Neural progenitor cell (in vitro differentiated cells): ENCODE measurements at regions not wholly inside any gene's neighbourhood (a gene's known extent, or its start where the extent isn't known, plus 50 kb on each side); places are given as distances from the start of the nearest gene placed in this dataset.

Experiments
- DNase-seq: peaks from one replicate; pipeline ENCODE4 v3.0.0-alpha.2; 2016; ENCODE audit warnings: low spot score
- H2AFZ ChIP-seq: fragments of 200-600 bp; sonication (generic); replicated peaks from 2 replicates; pipeline ENCODE4 v1.6.1; 2016; ENCODE audit warnings: antibody characterized with exemption
- H3F3A ChIP-seq: fragments of 200-600 bp; sonication (generic); 2 replicates; pipeline ENCODE4 v1.6.1; 2016; ENCODE audit warnings: antibody characterized with exemption, low read depth
- H3K27ac ChIP-seq: fragments of 200-600 bp; sonication (generic); 2 replicates; pipeline ENCODE4 v1.5.1; 2016; ENCODE audit warnings: mild to moderate bottlenecking
- H3K27me3 ChIP-seq: fragments of 200-600 bp; sonication (generic); 2 replicates; pipeline ENCODE4 v1.6.1; 2016; ENCODE audit warnings: mild to moderate bottlenecking, moderate library complexity
- H3K36me3 ChIP-seq: fragments of 200-600 bp; sonication (generic); 2 replicates; pipeline ENCODE4 v1.5.1; 2016
- H3K4me1 ChIP-seq: fragments of 200-600 bp; sonication (generic); 2 replicates; pipeline ENCODE4 v1.6.1; 2016; ENCODE audit warnings: mixed run types
- H3K4me2 ChIP-seq: fragments of 200-600 bp; sonication (generic); 2 replicates; pipeline ENCODE4 v1.6.1; 2016
- H3K4me3 ChIP-seq: fragments of 200-600 bp; sonication (generic); 2 replicates; pipeline ENCODE4 v1.5.1; 2016
- H3K79me2 ChIP-seq: fragments of 200-600 bp; sonication (generic); 2 replicates; pipeline ENCODE4 v1.6.1; 2016; ENCODE audit warnings: low read depth
- H3K9ac ChIP-seq: fragments of 200-600 bp; sonication (generic); 2 replicates; pipeline ENCODE4 v1.6.1; 2016
- H3K9me3 ChIP-seq: fragments of 200-600 bp; sonication (generic); 2 replicates; pipeline ENCODE4 v1.5.1; 2016; ENCODE audit warnings: low read depth
- H4K20me1 ChIP-seq: fragments of 200-600 bp; sonication (generic); 2 replicates; pipeline ENCODE4 v1.6.1; 2016; ENCODE audit warnings: low read depth
- H3K27ac Mint-ChIP-seq: 3 replicates; pipeline ENCODE4 v1.8.0; 2021; ENCODE audit warnings: mixed read lengths
- H3K27me3 Mint-ChIP-seq: 2 replicates; pipeline ENCODE4 v1.8.0; 2022; ENCODE audit warnings: low read depth, mild to moderate bottlenecking, inconsistent platforms, moderate library complexity, mixed read lengths; ENCODE audit not compliant: insufficient read depth
- H3K36me3 Mint-ChIP-seq: 3 replicates; pipeline ENCODE4 v1.8.0; 2021; ENCODE audit warnings: mixed read lengths
- H3K4me1 Mint-ChIP-seq: 3 replicates; pipeline ENCODE4 v1.8.0; 2021; ENCODE audit warnings: mixed read lengths
- H3K4me3 Mint-ChIP-seq: 3 replicates; pipeline ENCODE4 v1.8.0; 2021; ENCODE audit warnings: mild to moderate bottlenecking, moderate library complexity, mixed read lengths
- H3K9me3 Mint-ChIP-seq: 3 replicates; pipeline ENCODE4 v1.8.0; 2020; ENCODE audit warnings: mixed read lengths
- CTCF ChIP-seq: fragments of 200-600 bp; sonication (generic); IDR thresholded peaks from 2 replicates; pipeline ENCODE4 v1.5.1; 2017; ENCODE audit warnings: antibody characterized with exemption, mild to moderate bottlenecking
- EZH2 ChIP-seq: fragments of 200-600 bp; sonication (generic); IDR thresholded peaks from 2 replicates; pipeline ENCODE4 v1.6.1; 2017; ENCODE audit warnings: antibody characterized with exemption, mild to moderate bottlenecking, moderate library complexity
- EZH2phosphoT487 ChIP-seq: fragments of 200-600 bp; sonication (generic); IDR thresholded peaks from 2 replicates; pipeline ENCODE4 v1.6.1; 2017; ENCODE audit warnings: antibody characterized with exemption

GRCh38 chr21:18772404-18772803 lies 368.8 kb upstream of the TMPRSS15 start:
- H3K4me3 Mint-ChIP-seq = no peak overlapping the region
- no peaks in the 10 kb centered on the region for H4K20me1 ChIP-seq
- no peaks in the 10 kb centered on the region for H3K36me3 Mint-ChIP-seq
- H3K27me3 Mint-ChIP-seq = no peaks in the 10 kb centered on the region
- H3K79me2 ChIP-seq = no peaks in the 10 kb centered on the region
- H3K9me3 ChIP-seq = no peaks in the 10 kb centered on the region
- no peak overlapping the region for H3K27ac ChIP-seq
- H3K4me1 Mint-ChIP-seq = no peaks in the 10 kb centered on the region
- H2AFZ ChIP-seq = no peak overlapping the region
- no peaks in the 10 kb centered on the region for H3F3A ChIP-seq
- TF ChIP-seq CTCF (no peak), EZH2phosphoT487 (no peak), EZH2 (no peak)
- no peaks in the 10 kb centered on the region for H3K9me3 Mint-ChIP-seq
- H3K4me2 ChIP-seq = no peak overlapping the region
- H3K27me3 ChIP-seq = no peaks in the 10 kb centered on the region
- no peak overlapping the region for H3K9ac ChIP-seq
- DNase-seq = no peak
- no peaks in the 10 kb centered on the region for H3K4me1 ChIP-seq
- no peak overlapping the region for H3K27ac Mint-ChIP-seq
- no peaks in the 10 kb centered on the region for H3K36me3 ChIP-seq
- H3K4me3 ChIP-seq = no peak overlapping the region

- no peaks in the 10 kb centered on the region for H3K36me3 ChIP-seq
- H3F3A ChIP-seq = no peaks in the 10 kb centered on the region
- H3K27me3 ChIP-seq = no peaks in the 10 kb centered on the region
- TF ChIP-seq EZH2phosphoT487 = no peak
- TF ChIP-seq CTCF = no peak
- no peak for TF ChIP-seq EZH2
- no peak overlapping the region for H3K9ac ChIP-seq
- H3K4me1 ChIP-seq = no peaks in the 10 kb centered on the region
- H3K4me3 Mint-ChIP-seq = no peak overlapping the region
- no peak overlapping the region for H3K4me2 ChIP-seq
- H2AFZ ChIP-seq = no peak overlapping the region
- no peak overlapping the region for H3K4me3 ChIP-seq
- no peaks in the 10 kb centered on the region for H4K20me1 ChIP-seq
- H3K27ac Mint-ChIP-seq = no peak overlapping the region
- DNase-seq = no peak
- H3K9me3 Mint-ChIP-seq = no peaks in the 10 kb centered on the region
- H3K9me3 ChIP-seq = no peaks in the 10 kb centered on the region
- no peaks in the 10 kb centered on the region for H3K4me1 Mint-ChIP-seq
- no peaks in the 10 kb centered on the region for H3K27me3 Mint-ChIP-seq
- H3K79me2 ChIP-seq = no peaks in the 10 kb centered on the region
- no peak overlapping the region for H3K27ac ChIP-seq
- H3K36me3 Mint-ChIP-seq = no peaks in the 10 kb centered on the region
Observed at GRCh38 chr21:18772897-18773296, 369.3 kb upstream of the TMPRSS15 start.

GRCh38 chr21:18776936-18777335 lies 373.4 kb upstream of the TMPRSS15 start:
- no peaks in the 10 kb centered on the region for H3K4me1 ChIP-seq
- H3K79me2 ChIP-seq = no peaks in the 10 kb centered on the region
- H3K9me3 ChIP-seq = no peaks in the 10 kb centered on the region
- peak overlapping the region; percentile 14 for H2AFZ ChIP-seq
- no peak for DNase-seq
- no peak overlapping the region for H3K27ac ChIP-seq
- TF ChIP-seq EZH2phosphoT487 (no peak), EZH2 (no peak), CTCF (no peak)
- H3K9ac ChIP-seq = no peak overlapping the region
- Mint-ChIP-seq H3K9me3 (no peaks in the 10 kb centered on the region), H3K4me3 (no peak overlapping the region), H3K27ac (no peak overlapping the region), H3K27me3 (no peaks in the 10 kb centered on the region), H3K4me1 (no peaks in the 10 kb centered on the region), H3K36me3 (no peaks in the 10 kb centered on the region)
- H3K36me3 ChIP-seq = no peaks in the 10 kb centered on the region
- no peaks in the 10 kb centered on the region for H4K20me1 ChIP-seq
- H3K27me3 ChIP-seq = no peaks in the 10 kb centered on the region
- no peaks in the 10 kb centered on the region for H3F3A ChIP-seq
- H3K4me3 ChIP-seq = no peak overlapping the region
- no peak overlapping the region for H3K4me2 ChIP-seq

GRCh38 chr21:18782721-18783120 lies 379.1 kb upstream of the TMPRSS15 start:
- H3K27ac Mint-ChIP-seq = no peak overlapping the region
- no peaks in the 10 kb centered on the region for H3K36me3 Mint-ChIP-seq
- DNase-seq = no peak

More at GRCh38 chr21:18782721-18783120, 379.1 kb upstream of the TMPRSS15 start:
- Histone ChIP-seq H3K4me1 (no peaks in the 10 kb centered on the region), H3K4me3 (no peak overlapping the region), H2AFZ (no peak overlapping the region), H3F3A (no peaks in the 10 kb centered on the region), H3K9me3 (no peaks in the 10 kb centered on the region), H3K4me2 (no peak overlapping the region), H3K27me3 (no peaks in the 10 kb centered on the region), H3K27ac (no peak overlapping the region), H3K36me3 (no peaks in the 10 kb centered on the region), H3K79me2 (no peaks in the 10 kb centered on the region), H4K20me1 (no peaks in the 10 kb centered on the region), H3K9ac (no peak overlapping the region)
- Mint-ChIP-seq H3K9me3 (no peaks in the 10 kb centered on the region), H3K4me1 (no peaks in the 10 kb centered on the region), H3K27me3 (no peaks in the 10 kb centered on the region), H3K4me3 (no peak overlapping the region)
- TF ChIP-seq CTCF (no peak), EZH2phosphoT487 (no peak), EZH2 (no peak)
